Endothelial cell of umbilical vein (primary cell): ENCODE measurements at regions not wholly inside any gene's neighbourhood (a gene's known extent, or its start where the extent isn't known, plus 50 kb on each side); places are given as distances from the start of the nearest gene placed in this dataset.

Experiments used
- BruUV-seq: library from RNA; stranded (reverse); fragments of 400-500 nt; replicated peaks from 2 replicates; lab custom pipeline; 2021; lab: Mats Ljungman, UMichigan
- CTCF ChIA-PET: fragments of 300-600, 350-600 bp; sonication (Branson Sonifier 250); formaldehyde crosslinking; loops from one replicate; lab custom pipeline; 2021; ENCODE audit warnings: antibody characterized with exemption, inconsistent platforms; lab: Charles Lee
- POLR2A ChIA-PET: fragments of 300-600, 350-600 bp; sonication (Branson Sonifier 250); formaldehyde crosslinking; loops from one replicate; lab custom pipeline; 2021; ENCODE audit warnings: antibody characterized with exemption, inconsistent platforms; lab: Charles Lee
- DNase-seq: peaks from one replicate; pipeline ENCODE4 v3.0.0-alpha.2; 2011; ENCODE audit warnings: low read depth, low spot score
- FAIRE-seq: peaks from 2 replicates; lab custom pipeline; 2011; peaks lifted over from hg19 to GRCh38; lab: Jason Lieb, UNC
- H2AFZ ChIP-seq: 2 replicates; pipeline ENCODE4 v1.6.0; 2012; ENCODE audit warnings: low read depth, low read length, control low read depth, inconsistent platforms
- H3K27ac ChIP-seq: 2 replicates; pipeline ENCODE4 v1.5.1; 2011; ENCODE audit warnings: low read depth, mild to moderate bottlenecking, control low read depth, low read length, moderate library complexity; ENCODE audit not compliant: insufficient read depth
- H3K27me3 ChIP-seq, 2 experiments: 2 replicates each; pipeline versions ENCODE4 v1.6.0 to v1.6.1; 2011; ENCODE audit warnings: low read length in 2 of 2, mixed read lengths in 1 of 2; ENCODE audit not compliant: control insufficient read depth in 2 of 2, insufficient read depth in 2 of 2
- H3K36me3 ChIP-seq, 2 experiments: 2 replicates in 1 of 2; 3 replicates in 1 of 2; pipeline ENCODE4 v1.5.1; 2011; ENCODE audit warnings: low read length in 2 of 2, mild to moderate bottlenecking in 1 of 2, moderate library complexity in 1 of 2; ENCODE audit not compliant: control insufficient read depth in 2 of 2, insufficient read depth in 2 of 2; ENCODE audit errors: extremely low read depth in 1 of 2
- H3K4me1 ChIP-seq: 3 replicates; pipeline ENCODE4 v1.5.1; 2011; ENCODE audit warnings: mild to moderate bottlenecking, low read length; ENCODE audit not compliant: control insufficient read depth, insufficient read depth; ENCODE audit errors: extremely low read depth
- H3K4me2 ChIP-seq: 2 replicates; pipeline ENCODE4 v1.6.1; 2011; ENCODE audit warnings: low read length, control low read depth, mixed read lengths; ENCODE audit not compliant: insufficient read depth
- H3K4me3 ChIP-seq, 3 experiments: fragments of 200-600 bp in 1 of 3; sonication (generic), shearing (Covaris generic) in 1 of 3; replicated peaks in 1 of 3; 2 replicates each; pipeline ENCODE4 v1.5.1; 2011 to 2016; ENCODE audit warnings: control low read depth in 3 of 3, low read length in 3 of 3, mild to moderate bottlenecking in 2 of 3, inconsistent platforms in 1 of 3, low read depth in 1 of 3, moderate library complexity in 1 of 3; ENCODE audit not compliant: insufficient read depth in 1 of 3
- H3K79me2 ChIP-seq: 2 replicates; pipeline ENCODE4 v1.6.0; 2012; ENCODE audit warnings: low read length, inconsistent platforms; ENCODE audit not compliant: control insufficient read depth, insufficient read depth
- H3K9ac ChIP-seq: replicated peaks from 2 replicates; pipeline ENCODE3; 2011; ENCODE audit warnings: low read length, control low read depth; ENCODE audit not compliant: insufficient read depth; ENCODE audit errors: extremely low read depth
- H3K9me1 ChIP-seq: replicated peaks from 3 replicates; pipeline ENCODE4 v1.6.0; 2011; ENCODE audit warnings: mild to moderate bottlenecking, low read length; ENCODE audit not compliant: control insufficient read depth, insufficient read depth; ENCODE audit errors: extremely low read depth
- H3K9me3 ChIP-seq: replicated peaks from 2 replicates; pipeline ENCODE4 v1.5.1; 2012; ENCODE audit warnings: low read length, inconsistent platforms; ENCODE audit not compliant: control insufficient read depth, insufficient read depth
- H4K20me1 ChIP-seq: replicated peaks from 2 replicates; pipeline ENCODE3; 2011; ENCODE audit warnings: mild to moderate bottlenecking, low read length; ENCODE audit not compliant: control insufficient read depth, insufficient read depth; ENCODE audit errors: extremely low read depth
- CTCF ChIP-seq, 2 donors: IDR thresholded peaks; 1 replicate in 1 of 2; 2 replicates in 1 of 2; pipeline ENCODE4 v1.5.1; 2011; ENCODE audit warnings: low read length in 2 of 2, mild to moderate bottlenecking in 2 of 2, moderate library complexity in 2 of 2, control low read depth in 1 of 2, inconsistent platforms in 1 of 2, low read depth in 1 of 2; ENCODE audit not compliant: insufficient read depth in 1 of 2; ENCODE audit errors: extremely low read depth in 1 of 2
- EZH2 ChIP-seq: IDR thresholded peaks from 2 replicates; pipeline ENCODE4 v1.6.1; 2012; ENCODE audit warnings: borderline replicate concordance, low read depth, mild to moderate bottlenecking, moderate library complexity, low read length, inconsistent platforms; ENCODE audit not compliant: severe bottlenecking
- JUN ChIP-seq: IDR thresholded peaks from 2 replicates; pipeline ENCODE4 v1.6.1; 2011; ENCODE audit warnings: borderline replicate concordance, low read depth; ENCODE audit not compliant: insufficient read length, insufficient read depth
- POLR2A ChIP-seq: IDR thresholded peaks from 2 replicates; pipeline ENCODE4 v1.6.1; 2012; ENCODE audit warnings: low read depth, mild to moderate bottlenecking, control low read depth, low read length
- dilution Hi-C: fragments of 300-500 bp; cut with MboI; formaldehyde crosslinking; loops from one replicate; pipeline ENCODE4 v1.15.0; 2019; ENCODE audit warnings: low sequenced_read_pairs; ENCODE audit not compliant: extremely low pct_ligation_motif_present
- intact Hi-C: fragments of 100-400 bp; cut with micrococcal nuclease; formaldehyde crosslinking; loops from one replicate; pipeline ENCODE4 v1.10.0; 2022

GRCh38 chr4:11669156-11669555 is 240.5 kb upstream of the HS3ST1 start:
- Histone ChIP-seq H3K27ac (no peak overlapping the region), H3K36me3 (no peaks in the 10 kb centered on the region), H2AFZ (no peak overlapping the region), H3K4me1 (peaks cover 6% of the 10 kb centered on the region), H3K9me1 (no peaks in the 10 kb centered on the region), H3K4me2 (no peak overlapping the region), H3K27me3 (no peaks in the 10 kb centered on the region), H3K9me3 (no peaks in the 10 kb centered on the region), H4K20me1 (no peaks in the 10 kb centered on the region), H3K4me3 (no peak overlapping the region), H3K9ac (no peak overlapping the region), H3K79me2 (no peaks in the 10 kb centered on the region)
- FAIRE-seq: no peak
- CTCF ChIA-PET: no interaction called here
- intact Hi-C loops: no loop called here
- POLR2A ChIA-PET: no interaction called here
- no peak for DNase-seq
- no TSS peak for BruUV-seq
- dilution Hi-C loops: no loop called here
- TF ChIP-seq POLR2A (no peak), JUN (peak; percentile 49)

- Histone ChIP-seq H3K4me1 (peaks cover 6% of the 10 kb centered on the region), H3K27me3 (no peaks in the 10 kb centered on the region), H3K9me1 (no peaks in the 10 kb centered on the region), H3K4me3 (no peak overlapping the region), H3K79me2 (no peaks in the 10 kb centered on the region), H3K9ac (no peak overlapping the region), H2AFZ (no peak overlapping the region), H3K36me3 (no peaks in the 10 kb centered on the region), H3K4me2 (no peak overlapping the region), H3K27ac (no peak overlapping the region), H3K9me3 (no peaks in the 10 kb centered on the region), H4K20me1 (no peaks in the 10 kb centered on the region)
- ChIA-PET POLR2A (no interaction called here), CTCF (no interaction called here)
- no TSS peak for BruUV-seq
- dilution Hi-C loops: no loop called here
- DNase-seq (no peak), FAIRE-seq (no peak)
- TF ChIP-seq EZH2 (no peak), CTCF (IDR thresholded peaks at IDR 0.05; ENCODE audit: extremely low read depth in 1 of 2, insufficient read depth in 1 of 2, low read depth in 1 of 2, low read length in 2 of 2) (no peak)
- intact Hi-C loops: no loop called here
These were observed 234.4 kb upstream of the HS3ST1 start for GRCh38 chr4:11663114-11663513.
